ENCODE measurements at regions not wholly inside any gene's neighbourhood (a gene's known extent, or its start where the extent isn't known, plus 50 kb on each side); places are given as distances from the start of the nearest gene placed in this dataset.

DNA sequence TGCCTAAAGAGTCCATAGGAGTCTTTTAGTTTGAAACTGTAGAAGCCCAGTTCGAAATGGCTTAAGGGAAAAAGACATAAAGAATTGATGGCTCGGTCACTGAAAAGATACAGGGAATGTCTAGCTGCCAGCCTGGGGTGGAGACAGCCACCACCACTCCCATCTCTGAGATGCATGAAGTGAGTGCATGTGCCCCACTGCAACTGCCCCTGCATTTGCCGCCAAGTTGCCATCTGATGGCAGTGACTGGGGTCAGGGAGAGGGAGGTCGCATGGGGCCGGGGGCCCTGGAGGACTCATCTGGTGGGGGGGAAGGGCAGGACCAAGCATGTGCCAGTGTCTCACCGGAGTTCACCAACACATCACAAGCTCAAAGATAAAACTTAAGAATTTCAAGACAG lies 385.8 kb upstream of the SULF2 start:
- TF ChIP-seq, protein P1, sequence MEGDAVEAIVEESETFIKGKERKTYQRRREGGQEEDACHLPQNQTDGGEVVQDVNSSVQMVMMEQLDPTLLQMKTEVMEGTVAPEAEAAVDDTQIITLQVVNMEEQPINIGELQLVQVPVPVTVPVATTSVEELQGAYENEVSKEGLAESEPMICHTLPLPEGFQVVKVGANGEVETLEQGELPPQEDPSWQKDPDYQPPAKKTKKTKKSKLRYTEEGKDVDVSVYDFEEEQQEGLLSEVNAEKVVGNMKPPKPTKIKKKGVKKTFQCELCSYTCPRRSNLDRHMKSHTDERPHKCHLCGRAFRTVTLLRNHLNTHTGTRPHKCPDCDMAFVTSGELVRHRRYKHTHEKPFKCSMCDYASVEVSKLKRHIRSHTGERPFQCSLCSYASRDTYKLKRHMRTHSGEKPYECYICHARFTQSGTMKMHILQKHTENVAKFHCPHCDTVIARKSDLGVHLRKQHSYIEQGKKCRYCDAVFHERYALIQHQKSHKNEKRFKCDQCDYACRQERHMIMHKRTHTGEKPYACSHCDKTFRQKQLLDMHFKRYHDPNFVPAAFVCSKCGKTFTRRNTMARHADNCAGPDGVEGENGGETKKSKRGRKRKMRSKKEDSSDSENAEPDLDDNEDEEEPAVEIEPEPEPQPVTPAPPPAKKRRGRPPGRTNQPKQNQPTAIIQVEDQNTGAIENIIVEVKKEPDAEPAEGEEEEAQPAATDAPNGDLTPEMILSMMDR (IDR thresholded peaks at IDR 0.05; ENCODE audit: low read depth, low read length), result no peak
- H3K27me3 ChIP-seq (ENCODE audit: insufficient read depth, low read depth, severe bottlenecking), result no peaks in the 10 kb centered on the region
- DNase-seq, result no peak

DNA sequence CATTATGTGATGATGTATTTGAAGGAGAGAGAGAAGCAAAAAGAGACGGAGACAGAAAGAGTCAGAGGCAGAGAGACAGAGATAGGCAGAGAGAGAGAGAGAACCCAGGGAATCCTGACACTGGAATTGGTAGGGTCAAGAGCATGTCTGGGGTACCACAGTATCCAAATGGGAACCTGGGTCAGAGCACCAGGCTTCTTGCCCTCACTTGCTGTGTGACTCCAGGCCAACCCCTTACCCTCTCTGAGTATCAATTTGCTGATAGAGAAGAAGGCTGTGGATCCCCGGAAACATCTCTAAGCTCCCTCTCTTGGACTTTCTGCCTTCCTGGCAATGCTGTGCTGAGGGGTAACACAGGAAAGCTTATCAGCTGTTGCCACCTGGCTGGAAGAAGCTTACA lies 385.3 kb upstream of the SULF2 start:
- DNase-seq, result no peak
- no peaks in the 10 kb centered on the region for H3K9me3 ChIP-seq (ENCODE audit: severe bottlenecking)
- no peaks in the 10 kb centered on the region for H3K27me3 ChIP-seq (ENCODE audit: insufficient read depth, low read depth, severe bottlenecking)
- H3K4me3 ChIP-seq (ENCODE audit: low read depth, low read length), result no peak overlapping the region
- no peaks in the 10 kb centered on the region for H3K36me3 ChIP-seq
- TF ChIP-seq, protein P1 (IDR thresholded peaks at IDR 0.05; ENCODE audit: low read depth, low read length), result no peak
- no peak overlapping the region; the same call in 1 of the 2 replicates for H3K27ac ChIP-seq

More for the DNA sequence above, 385.8 kb upstream of the SULF2 start:
- Histone ChIP-seq H3K27ac (peak overlapping the region; percentile 19), H3K4me3 (ENCODE audit: low read depth, low read length) (peak overlapping the region; percentile 22), H3K36me3 (no peaks in the 10 kb centered on the region), H3K9me3 (ENCODE audit: severe bottlenecking) (no peaks in the 10 kb centered on the region)

DNA sequence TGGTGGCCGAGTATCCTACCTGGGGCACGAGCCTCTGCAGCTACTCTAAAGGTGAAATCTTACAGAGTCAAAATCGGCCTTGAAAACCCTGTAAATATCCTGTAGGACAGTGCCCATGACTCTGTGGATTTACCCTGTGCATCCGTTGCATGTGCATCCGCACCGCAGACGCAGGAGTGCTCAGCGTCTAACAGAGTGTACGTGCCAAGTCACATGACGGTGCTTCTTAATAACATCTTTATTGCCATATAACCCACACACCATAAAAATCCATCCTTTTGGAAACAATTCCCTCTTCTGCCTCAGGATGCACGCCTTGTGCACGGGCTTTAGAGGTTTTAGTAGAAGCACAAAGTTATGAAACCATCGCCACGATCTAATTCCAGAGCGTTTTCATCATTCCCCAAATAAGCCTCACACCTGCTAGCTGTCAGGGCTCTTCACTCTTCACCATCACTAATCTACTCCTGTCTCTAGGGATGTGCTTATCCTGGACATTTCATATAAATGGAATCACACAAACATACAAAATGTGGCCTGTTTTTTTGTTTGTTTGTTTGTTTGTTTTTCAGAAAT lies 384.5 kb upstream of the SULF2 start:
- H3K4me3 ChIP-seq (ENCODE audit: low read depth, low read length), result no peak overlapping the region
- H3K36me3 ChIP-seq, result no peaks in the 10 kb centered on the region
- DNase-seq, result no peak
- H3K27me3 ChIP-seq (ENCODE audit: insufficient read depth, low read depth, severe bottlenecking), result no peaks in the 10 kb centered on the region
- H3K9me3 ChIP-seq (ENCODE audit: severe bottlenecking), result no peaks in the 10 kb centered on the region
- no peak overlapping the region for H3K27ac ChIP-seq
- TF ChIP-seq, protein P1 (IDR thresholded peaks at IDR 0.05; ENCODE audit: low read depth, low read length), result no peak

DNA sequence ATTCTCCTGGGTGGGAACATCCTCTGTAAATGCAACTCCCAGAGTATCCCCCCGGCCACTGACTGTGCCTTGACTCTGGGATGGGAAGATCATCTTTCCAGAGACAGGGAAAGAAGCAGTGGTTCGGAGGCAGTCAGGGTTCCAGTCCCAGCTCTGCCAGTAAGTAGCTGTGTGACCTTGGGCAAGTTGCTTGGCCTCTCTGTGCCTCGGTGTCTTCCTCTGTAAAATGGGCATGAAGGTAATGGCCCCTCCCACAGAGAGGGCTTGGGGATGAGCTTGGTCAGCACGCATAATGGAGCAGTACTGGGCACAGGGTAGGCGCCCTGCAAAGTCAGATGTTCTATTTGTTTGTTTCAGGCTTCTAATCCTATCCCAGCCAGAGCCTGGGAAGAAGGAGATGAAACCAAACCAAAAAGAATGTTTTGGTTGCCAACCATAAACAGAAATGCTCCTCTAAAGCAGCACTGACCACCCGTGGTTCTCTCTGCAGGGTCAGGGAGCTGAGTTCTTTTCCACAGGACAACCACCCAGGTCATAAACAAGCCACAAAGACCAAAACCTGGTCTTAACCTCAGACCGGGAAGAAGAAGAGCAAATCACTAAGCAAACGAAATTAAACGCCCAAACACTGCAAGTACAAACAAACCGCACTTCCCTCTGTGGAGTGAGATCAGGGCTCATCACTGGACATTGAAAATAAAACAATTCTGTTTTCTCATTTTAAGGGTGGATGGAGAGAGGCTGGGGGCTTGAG lies 381.0 kb upstream of the SULF2 start:
- H3K9me3 ChIP-seq (ENCODE audit: severe bottlenecking), result no peaks in the 10 kb centered on the region
- no peaks in the 10 kb centered on the region for H3K27me3 ChIP-seq (ENCODE audit: insufficient read depth, low read depth, severe bottlenecking)
- H3K36me3 ChIP-seq, result no peaks in the 10 kb centered on the region
- TF ChIP-seq, protein P1 (IDR thresholded peaks at IDR 0.05; ENCODE audit: low read depth, low read length), result no peak
- H3K4me3 ChIP-seq (ENCODE audit: low read depth, low read length), result no peak overlapping the region
- no peak for DNase-seq
- no peak overlapping the region for H3K27ac ChIP-seq

DNA sequence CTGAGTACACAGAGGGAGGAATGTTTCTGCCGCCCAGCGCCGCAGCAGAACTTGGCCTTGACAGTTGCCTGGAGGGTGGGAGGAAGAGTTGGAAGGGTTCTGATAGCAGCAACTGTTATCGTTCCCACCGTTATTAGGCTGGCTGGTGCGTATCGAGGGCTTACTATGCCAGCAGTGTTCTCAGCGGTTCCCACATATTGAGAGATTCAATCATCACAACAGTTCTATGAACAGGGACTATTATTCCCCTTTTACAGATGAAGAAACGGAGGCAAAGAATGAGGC lies 380.1 kb upstream of the SULF2 start:
- TF ChIP-seq, protein P1 (IDR thresholded peaks at IDR 0.05; ENCODE audit: low read depth, low read length), result no peak

More for the DNA sequence above, 380.1 kb upstream of the SULF2 start:
- Histone ChIP-seq H3K4me3 (ENCODE audit: low read depth, low read length) (no peak overlapping the region), H3K27ac (no peak overlapping the region), H3K36me3 (no peaks in the 10 kb centered on the region), H3K27me3 (ENCODE audit: insufficient read depth, low read depth, severe bottlenecking) (no peaks in the 10 kb centered on the region), H3K9me3 (ENCODE audit: severe bottlenecking) (no peaks in the 10 kb centered on the region)
- DNase-seq, result no peak

All from WERI-Rb-1 (cell line).